Erythroblast (primary cell): ENCODE measurements at regions not wholly inside any gene's neighbourhood (a gene's known extent, or its start where the extent isn't known, plus 50 kb on each side); places are given as distances from the start of the nearest gene placed in this dataset.
"Not testable (repeated sequence)": the region's sequence is repeated elsewhere in the genome, so short reads cannot be mapped to it uniquely, and the experiment has no call there.

Experiments used
- DNase-seq, 2 experiments: peaks; one replicate each; lab custom pipeline; 2025; lab: John Stamatoyannopoulos, UW
- GATA1 ChIP-seq: IDR thresholded peaks from 2 replicates; pipeline ENCODE4 v1.6.1; 2011; ENCODE audit warnings: low read depth, mild to moderate bottlenecking, control low read depth, low read length, moderate library complexity
- POLR2A ChIP-seq: IDR thresholded peaks from 2 replicates; pipeline ENCODE4 v1.6.1; 2011; ENCODE audit warnings: mild to moderate bottlenecking, low read length

DNA sequence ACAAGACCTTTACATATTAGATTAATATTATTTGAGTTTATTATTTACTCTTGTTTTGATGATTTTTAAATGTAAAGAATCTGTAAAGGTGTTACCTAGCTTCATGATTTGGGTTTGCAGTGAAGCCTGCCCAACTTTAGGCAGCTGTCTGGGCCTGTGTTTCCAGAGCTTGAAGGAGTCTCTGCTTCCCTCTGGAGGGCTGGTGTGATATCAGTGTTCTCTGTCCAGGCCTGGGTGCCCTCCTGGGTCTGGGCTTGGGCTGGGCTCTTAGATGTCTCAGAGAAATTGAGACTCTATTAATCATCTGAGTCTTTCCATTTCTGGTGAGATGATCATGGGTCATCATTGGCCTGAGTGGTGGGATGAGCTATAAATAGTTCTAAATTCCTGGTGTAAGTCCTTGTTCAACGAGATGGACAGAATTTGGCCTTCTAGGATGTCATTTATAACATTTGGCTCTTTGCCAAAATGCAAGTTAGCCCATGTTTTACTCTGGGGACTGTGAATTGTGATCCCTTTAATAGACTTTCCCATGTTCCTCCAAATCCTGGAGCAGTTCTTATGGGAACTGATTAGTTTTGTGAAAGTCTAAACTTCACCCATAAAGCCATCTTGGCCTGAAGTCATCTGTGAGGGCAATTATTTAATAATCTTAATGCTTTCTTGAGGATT lies 397.3 kb downstream of the TMEM121 start:
- DNase-seq = not testable (repeated sequence)

DNA sequence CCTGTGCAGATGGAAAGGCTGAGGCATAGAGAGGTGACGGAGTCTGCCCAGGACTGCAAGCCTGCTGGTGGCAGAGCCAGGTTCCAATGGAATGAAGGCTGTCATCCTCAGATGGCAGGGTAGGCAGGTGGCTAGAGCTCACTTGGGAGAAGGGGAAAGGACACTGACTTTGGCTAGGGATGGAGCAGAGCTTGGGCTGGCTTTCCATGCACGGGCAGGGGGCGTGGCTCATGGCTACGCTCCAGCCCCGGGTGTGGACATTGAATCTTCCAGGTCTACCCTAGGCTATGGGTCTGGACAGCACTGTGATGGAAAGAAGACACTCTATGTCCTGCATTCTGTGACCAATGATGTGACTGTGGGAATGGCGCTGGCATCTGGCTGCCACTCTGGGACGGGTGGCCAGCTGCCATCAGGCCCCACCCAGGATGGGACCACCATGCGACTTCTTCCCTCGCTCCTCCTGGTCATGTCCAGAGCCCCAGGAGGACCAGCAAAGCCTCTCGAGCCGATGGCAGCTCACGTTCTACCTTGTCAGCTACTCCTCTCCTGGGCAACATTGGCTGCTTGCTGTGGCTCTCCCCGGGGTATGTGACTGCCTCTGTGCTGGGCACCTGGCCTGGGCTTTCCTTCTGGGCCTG lies 398.7 kb downstream of the TMEM121 start:
- TF ChIP-seq GATA1 (no peak), POLR2A (no peak)
- no peak for DNase-seq

DNA sequence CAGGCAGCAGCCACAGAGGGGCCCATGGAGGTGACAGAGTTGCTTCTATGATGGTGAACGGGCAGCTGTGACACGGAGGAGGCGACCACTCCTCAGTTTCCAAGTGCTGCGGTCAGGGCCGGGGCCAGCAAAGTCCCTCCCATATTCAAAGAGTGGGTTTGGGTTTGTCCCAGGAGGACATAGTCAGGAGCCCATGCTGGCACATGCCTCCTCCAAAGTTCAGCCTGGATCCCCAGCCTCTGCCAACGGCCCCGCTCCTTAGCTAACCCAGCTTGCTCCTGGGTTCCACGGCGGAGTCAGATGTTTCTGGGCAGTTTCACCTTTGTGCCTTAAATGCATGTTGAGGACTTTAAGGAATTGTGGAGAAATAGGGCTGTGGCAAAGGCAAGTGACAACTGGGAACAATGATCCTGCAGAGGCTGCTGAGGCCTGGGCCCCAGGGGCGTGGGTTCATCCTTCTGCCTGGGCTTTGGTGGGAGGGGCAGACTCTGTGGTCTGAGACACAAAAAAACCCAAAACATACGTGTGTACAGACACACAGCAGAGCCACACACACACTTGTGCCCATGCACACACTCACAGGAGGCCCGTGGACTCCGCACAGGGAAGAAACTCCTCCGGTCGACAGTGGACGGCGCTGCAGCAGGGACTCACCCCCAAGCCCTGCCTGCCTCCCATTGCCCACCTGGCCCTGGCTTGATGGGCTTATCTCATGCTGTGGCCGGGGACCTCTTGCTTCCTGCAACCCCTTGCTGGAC lies 399.4 kb downstream of the TMEM121 start:
- TF ChIP-seq POLR2A (no peak), GATA1 (no peak)
- DNase-seq = no peak

DNA sequence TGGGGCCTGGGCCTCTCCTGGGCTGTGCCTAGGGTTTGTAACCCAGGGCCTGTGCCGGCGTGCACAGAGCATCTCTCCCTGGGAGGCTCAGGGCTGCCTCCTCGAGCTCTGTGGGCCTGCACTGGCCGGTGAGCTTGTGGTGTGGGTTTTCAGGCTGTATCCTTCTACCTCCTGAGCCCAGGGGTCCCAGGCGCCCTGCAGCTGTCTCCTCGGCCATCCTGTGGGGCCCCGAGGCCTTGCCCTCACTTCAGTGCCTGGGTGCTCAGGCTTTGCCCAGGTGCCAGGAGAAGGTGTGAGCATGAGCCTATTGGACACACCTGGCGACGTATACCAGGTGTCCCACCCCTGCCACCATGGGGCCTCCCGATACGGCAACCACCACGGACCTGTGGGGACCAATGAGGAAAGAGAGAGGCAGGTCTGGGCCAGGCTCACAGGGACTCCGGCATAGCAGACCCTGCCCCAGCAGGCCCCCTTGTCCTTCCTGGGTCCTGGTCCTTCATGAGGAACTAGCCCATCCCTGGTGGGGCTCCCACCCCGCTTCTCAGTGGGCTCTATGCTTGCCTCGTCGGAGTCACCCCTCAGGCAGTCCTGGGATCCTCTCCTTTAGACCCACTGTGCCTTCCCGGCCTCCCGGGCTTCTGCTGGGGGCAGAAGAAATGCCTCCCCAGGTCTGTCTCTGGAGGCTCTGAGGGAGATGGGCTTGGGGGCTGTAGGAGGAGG lies 400.2 kb downstream of the TMEM121 start:
- TF ChIP-seq POLR2A (no peak), GATA1 (no peak)
- no peak for DNase-seq

DNA sequence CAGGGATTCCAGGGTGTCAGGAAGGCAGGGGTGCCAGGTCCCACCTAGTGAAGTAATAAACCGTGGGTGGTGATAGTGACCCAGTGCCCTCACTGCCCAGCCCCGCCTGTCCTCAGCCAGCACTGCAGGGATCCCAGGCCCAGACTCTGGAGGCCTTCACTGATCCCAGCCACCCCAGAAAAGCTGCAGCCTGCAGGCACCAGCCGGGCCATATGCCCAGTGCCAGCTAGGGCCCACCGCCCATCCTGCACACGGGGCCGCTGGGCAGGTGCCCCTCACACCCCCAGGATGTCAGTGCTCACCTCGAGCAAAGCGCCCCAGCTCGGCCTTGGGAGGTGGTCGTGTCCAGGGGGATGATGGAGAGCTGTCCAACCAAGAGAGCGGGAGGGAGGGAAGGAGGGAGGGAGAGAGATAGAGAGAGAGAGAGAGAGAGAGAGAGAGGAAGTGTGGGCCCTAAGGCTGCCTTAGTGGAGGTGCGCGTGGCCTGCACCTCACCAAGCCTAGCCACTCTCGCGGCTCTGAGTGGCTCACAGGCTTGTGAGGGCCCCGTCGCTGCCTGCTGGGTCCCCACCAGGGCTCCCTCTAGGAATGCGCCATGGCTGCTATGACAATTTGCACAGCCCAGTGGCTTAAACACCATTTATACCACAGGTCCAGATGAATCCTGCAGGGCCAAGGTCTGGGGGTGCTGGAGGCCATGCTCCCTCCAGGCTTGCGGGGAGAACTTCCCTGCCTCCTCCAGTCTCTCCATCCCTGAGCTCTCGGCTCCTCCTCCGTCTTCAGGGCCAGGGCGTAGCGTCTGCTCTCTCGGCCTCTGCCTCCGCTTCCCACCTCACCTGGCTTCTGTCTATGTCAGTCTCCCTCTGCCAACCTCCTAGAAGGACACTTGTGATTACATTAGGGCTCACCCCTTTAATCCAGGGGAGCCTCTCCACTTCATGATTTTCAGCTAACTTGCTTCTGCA lies 401.0 kb downstream of the TMEM121 start:
- TF ChIP-seq POLR2A = no peak
- no peak for TF ChIP-seq GATA1
- DNase-seq = no peak

DNA sequence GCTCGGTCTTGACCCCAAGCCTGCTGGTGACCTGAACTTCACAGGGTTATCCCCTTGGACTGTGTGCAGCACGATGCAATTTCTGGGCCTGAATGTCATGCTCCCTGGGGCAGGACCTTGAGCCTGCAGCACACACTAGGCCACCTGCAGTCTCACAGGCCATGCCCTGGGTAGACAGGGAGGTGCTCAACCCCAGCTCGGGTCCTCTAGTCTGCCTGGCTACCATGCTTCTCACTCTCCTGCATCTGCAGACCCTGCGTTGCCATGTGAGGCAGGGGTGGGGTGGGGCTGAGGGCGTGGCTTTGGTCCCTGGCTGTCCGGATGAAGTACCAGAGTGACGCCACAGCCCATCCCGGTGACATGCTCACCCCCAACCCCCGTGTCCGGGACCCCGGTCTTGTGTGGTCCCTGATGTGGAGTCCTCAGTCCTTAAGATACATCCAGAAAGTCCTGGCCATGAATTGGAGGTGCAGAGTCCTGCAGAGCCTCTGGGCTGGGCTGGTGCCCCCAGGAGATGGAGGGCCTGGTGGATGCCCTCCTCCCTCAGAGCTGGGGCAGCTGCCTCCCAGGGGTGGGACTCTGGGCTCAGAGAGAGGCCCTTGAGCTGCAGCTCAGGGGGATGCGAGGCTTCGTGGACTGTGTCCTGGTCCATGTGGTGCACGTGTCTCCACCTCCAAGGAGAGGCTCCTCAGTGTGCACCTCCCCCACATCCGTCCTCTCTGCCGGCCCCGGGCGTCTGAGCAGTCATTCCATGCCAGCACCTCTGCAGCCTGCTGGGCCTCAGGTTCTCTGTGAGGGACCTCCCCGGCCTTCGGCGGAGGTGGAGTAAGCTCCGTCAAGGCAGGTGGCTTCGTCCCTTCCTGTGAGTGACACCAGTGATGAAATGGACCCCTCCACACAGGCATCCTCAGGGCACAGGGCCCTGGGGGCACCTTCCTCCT lies 402.1 kb downstream of the TMEM121 start:
- peak; percentile 14 for TF ChIP-seq POLR2A
- DNase-seq = not testable (repeated sequence)

DNA sequence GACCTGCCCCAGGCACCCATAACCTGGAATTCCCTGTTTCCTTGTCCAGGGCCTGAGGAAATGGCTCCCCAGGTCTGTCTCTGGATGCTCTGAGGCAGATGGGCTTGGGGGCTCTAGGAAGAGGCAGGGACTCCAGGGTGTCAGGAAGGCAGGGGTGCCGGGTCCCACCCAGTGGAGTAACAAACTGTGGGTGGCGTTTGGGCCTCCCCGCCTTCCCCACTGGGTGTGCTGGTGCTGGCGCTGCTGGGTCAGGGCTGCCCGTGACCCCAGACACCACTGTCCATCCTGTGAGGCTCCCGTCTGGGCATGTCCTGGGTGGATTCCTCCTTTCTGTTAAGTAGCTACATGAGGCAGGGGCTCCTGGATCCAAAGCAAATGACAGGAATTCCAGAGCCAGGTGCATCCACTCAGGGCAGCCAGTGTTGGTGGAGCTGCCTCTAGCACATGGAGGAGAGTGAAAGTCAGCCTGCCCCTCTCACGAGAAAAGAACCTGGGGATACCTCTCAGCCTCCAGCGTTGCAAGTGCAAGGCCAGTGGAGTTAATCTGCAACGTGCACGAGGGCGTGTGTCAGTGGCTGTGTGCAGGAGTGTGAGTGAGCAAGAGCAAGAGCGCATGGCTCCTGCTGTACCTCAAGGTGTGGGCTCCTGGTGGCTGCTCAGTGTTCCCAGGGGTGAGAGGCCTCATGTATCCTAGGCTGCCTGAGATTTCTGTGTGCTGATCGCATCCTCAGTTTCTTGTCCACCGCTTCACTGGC lies 403.1 kb downstream of the TMEM121 start:
- TF ChIP-seq GATA1 = no peak
- peak; percentile 40 for TF ChIP-seq POLR2A

DNA sequence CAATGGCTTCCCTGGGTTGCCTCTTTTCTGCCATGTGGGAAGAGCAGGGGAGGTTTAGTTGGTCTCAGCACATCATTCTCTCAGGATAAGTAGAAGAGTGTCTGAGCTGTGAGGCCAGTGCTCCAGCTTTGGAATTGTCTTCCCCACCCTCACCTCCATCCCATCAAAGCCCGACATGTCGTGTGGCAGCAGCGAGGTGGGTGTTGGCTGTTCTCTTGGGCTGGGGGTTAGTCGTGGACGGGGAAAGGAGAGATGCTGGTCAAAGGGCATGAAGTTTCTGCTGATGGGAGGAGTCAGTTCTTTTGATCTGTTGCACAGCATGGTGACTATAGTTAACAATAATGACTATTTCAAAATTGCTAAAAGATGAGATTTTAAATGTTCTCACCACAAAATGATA lies 404.2 kb downstream of the TMEM121 start:
- DNase-seq = no peak
- TF ChIP-seq POLR2A (no peak), GATA1 (no peak)

More for the DNA sequence above, 403.1 kb downstream of the TMEM121 start:
- DNase-seq = no peak

DNA sequence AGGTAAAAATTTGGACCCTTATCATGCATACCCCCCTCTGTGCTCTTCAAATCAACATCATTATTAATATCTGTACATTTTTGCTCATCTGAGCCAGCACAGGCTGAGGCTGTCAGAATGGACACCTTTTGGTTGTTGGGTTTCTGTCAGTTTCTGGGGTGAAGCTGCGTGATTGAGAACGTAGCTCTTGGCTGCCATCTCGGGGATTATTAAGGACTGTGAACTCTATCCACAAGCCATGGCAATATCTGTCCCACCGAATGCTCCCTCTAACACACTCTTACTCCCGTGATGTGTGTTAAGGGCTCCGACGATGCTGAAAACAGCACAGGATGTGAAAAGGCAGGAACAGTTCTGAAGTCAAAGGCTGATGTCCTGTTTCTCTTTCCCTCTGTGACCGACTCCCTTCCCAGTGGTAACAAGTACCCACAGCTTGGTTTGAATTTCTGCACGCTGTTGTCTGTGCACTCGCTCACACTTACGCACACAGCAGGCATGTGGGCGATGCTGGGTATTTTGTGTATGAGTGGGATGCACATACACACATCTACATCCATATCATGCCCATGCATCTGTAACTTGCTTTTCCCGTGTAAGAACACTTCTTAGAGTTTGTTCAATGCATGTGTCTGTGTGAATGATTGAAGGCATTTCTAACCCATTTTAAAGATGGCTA lies 405.6 kb downstream of the TMEM121 start:
- no peak for DNase-seq
- TF ChIP-seq GATA1 = no peak
- TF ChIP-seq POLR2A = no peak

DNA sequence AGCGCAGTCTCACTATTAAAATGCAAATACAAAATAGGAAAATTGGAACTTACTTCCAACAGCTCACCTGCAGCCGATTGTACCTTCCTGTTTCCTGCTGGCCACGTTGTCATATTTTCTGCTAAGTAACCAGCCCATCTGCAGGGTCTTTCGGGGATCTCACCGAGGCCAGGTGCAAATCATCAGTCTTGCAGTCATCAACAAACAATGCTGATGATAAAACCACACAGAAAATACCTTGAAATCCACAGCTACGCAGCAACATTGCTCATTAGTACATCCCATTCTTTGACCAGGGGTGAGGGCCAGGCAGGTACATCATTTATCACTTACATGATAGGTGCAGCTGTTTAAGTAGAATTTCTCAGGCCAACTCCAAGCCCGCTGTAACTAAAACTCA lies 406.9 kb downstream of the TMEM121 start:
- TF ChIP-seq GATA1 (no peak), POLR2A (no peak)
- no peak for DNase-seq

DNA sequence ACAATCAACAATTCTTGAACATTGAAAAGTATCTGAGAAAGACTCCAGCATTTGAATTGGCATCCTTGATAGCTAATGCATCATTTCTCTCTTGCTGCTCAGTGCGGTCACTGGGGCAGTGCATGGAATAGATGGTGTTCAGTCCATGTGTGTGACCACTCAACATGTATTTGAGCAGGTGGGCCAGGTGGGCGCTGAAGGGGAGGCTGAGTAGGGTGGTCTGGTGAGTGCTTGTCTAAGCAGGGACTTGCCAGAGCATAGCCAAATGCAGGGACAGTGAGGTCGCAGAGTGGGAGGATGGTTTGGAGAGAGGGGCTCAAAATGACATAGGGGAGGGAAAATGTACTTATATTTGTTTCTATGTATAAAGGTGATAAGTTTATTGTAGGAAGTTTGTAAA lies 409.0 kb downstream of the TMEM121 start:
- TF ChIP-seq GATA1 = no peak
- TF ChIP-seq POLR2A = no peak
- no peak for DNase-seq
